SK-N-DZ (cell line): ENCODE measurements at regions not wholly inside any gene's neighbourhood (a gene's known extent, or its start where the extent isn't known, plus 50 kb on each side); places are given as distances from the start of the nearest gene placed in this dataset.
"Not testable (repeated sequence)": the region's sequence is repeated elsewhere in the genome, so short reads cannot be mapped to it uniquely, and the experiment has no call there.

Source experiments
- DNase-seq: peaks from one replicate; pipeline ENCODE4 v3.0.0-alpha.2; 2015; ENCODE audit warnings: low spot score

GRCh38 chr2:59190518-59190917 is 949.4 kb upstream of the FANCL start:
- DNase-seq: no peak

GRCh38 chr2:59184276-59185020 is 943.3 kb upstream of the FANCL start:
- DNase-seq: no peak

- DNase-seq: no peak
Measured at GRCh38 chr2:59183070-59183469, 941.9 kb upstream of the FANCL start.

GRCh38 chr2:59182249-59182648 is 941.1 kb upstream of the FANCL start:
- DNase-seq: peak; percentile 52

- DNase-seq: no peak
Measured at GRCh38 chr2:59181347-59181746, 940.2 kb upstream of the FANCL start.

- DNase-seq: no peak
Measured at GRCh38 chr2:59180621-59181020, 939.5 kb upstream of the FANCL start.

- DNase-seq: no peak
Measured at GRCh38 chr2:59180111-59180510, 939.0 kb upstream of the FANCL start.

- peak; percentile 65 for DNase-seq
Measured at GRCh38 chr2:59177748-59178147, 936.6 kb upstream of the FANCL start.

GRCh38 chr2:59176737-59177136 is 935.6 kb upstream of the FANCL start:
- DNase-seq: no peak

- no peak for DNase-seq
Measured at GRCh38 chr2:59174536-59175243, 933.6 kb upstream of the FANCL start.

- DNase-seq: no peak
Measured at GRCh38 chr2:59173325-59173724, 932.2 kb upstream of the FANCL start.

- DNase-seq: no peak
Measured at GRCh38 chr2:59171019-59171418, 929.9 kb upstream of the FANCL start.

- DNase-seq: no peak
Measured at GRCh38 chr2:59168766-59169165, 927.6 kb upstream of the FANCL start.

GRCh38 chr2:59167514-59167913 is 926.4 kb upstream of the FANCL start:
- DNase-seq: no peak

- not testable (repeated sequence) for DNase-seq
Measured at GRCh38 chr2:59157908-59158307, 916.8 kb upstream of the FANCL start.

- DNase-seq: no peak
Measured at GRCh38 chr2:59151805-59152204, 910.7 kb upstream of the FANCL start.

- DNase-seq: no peak
Measured at GRCh38 chr2:59150217-59150849, 909.2 kb upstream of the FANCL start.

- DNase-seq: no peak
Measured at GRCh38 chr2:59149271-59149670, 908.1 kb upstream of the FANCL start.

- no peak for DNase-seq
Measured at GRCh38 chr2:59112258-59112657, 871.1 kb upstream of the FANCL start.

- DNase-seq: no peak
Measured at GRCh38 chr2:59096973-59097372, 855.8 kb upstream of the FANCL start.

GRCh38 chr2:59093571-59093970 is 852.4 kb upstream of the FANCL start:
- DNase-seq: no peak

- no peak for DNase-seq
Measured at GRCh38 chr2:59084326-59084725, 843.2 kb upstream of the FANCL start.
